Ascending aorta (tissue), 2 donors: ENCODE measurements at regions not wholly inside any gene's neighbourhood (a gene's known extent, or its start where the extent isn't known, plus 50 kb on each side); places are given as distances from the start of the nearest gene placed in this dataset.

ENCODE experiments used
- DNase-seq, 2 donors: peaks; one replicate each; pipeline ENCODE4 v3.0.0-alpha.2; 2019; ENCODE audit warnings: low spot score in 2 of 2
- H3K27ac ChIP-seq, 2 donors: fragments of 200-600 bp; sonication (generic); one replicate each; pipeline ENCODE4 v1.5.1; 2016 to 2017; ENCODE audit warnings: mild to moderate bottlenecking in 1 of 2
- H3K27me3 ChIP-seq: fragments of 200-600 bp; sonication (generic); one replicate; pipeline ENCODE4 v1.5.1; 2017
- H3K36me3 ChIP-seq, 2 donors: fragments of 200-600 bp; sonication (generic); one replicate each; pipeline ENCODE4 v1.5.1; 2016
- H3K4me1 ChIP-seq, 2 donors: fragments of 200-600 bp; sonication (generic); one replicate each; pipeline ENCODE4 v1.5.1; 2016 to 2017; ENCODE audit warnings: mild to moderate bottlenecking in 1 of 2
- H3K4me3 ChIP-seq, 2 donors: fragments of 200-600 bp; sonication (generic); one replicate each; pipeline ENCODE4 v1.5.1; 2016 to 2017; ENCODE audit warnings: mild to moderate bottlenecking in 1 of 2
- H3K9me3 ChIP-seq, 2 donors: fragments of 200-600 bp; sonication (generic); one replicate each; pipeline ENCODE4 v1.5.1; 2016
- CTCF ChIP-seq, 3 experiments: fragments of 200-600 bp in 2 of 3; fragments of 450-650 bp in 1 of 3; sonication (generic) in 2 of 3; IDR thresholded peaks; one replicate each; pipeline ENCODE4 v1.5.1; 2016 to 2019; ENCODE audit warnings: antibody characterized with exemption in 3 of 3, mild to moderate bottlenecking in 1 of 3, moderate library complexity in 1 of 3
- intact Hi-C: fragments of 100-400 bp; cut with DNase I; formaldehyde crosslinking; loops from one replicate; pipeline ENCODE4 v1.15.1; 2023

- H3K27ac ChIP-seq: no peak overlapping the region
- no peak for TF ChIP-seq CTCF (IDR thresholded peaks at IDR 0.05)
- intact Hi-C loops: no loop called here
- no peak overlapping the region for H3K4me3 ChIP-seq
- no peak for DNase-seq
- no peaks in the 10 kb centered on the region for H3K4me1 ChIP-seq
- H3K27me3 ChIP-seq: no peaks in the 10 kb centered on the region
- no peaks in the 10 kb centered on the region for H3K36me3 ChIP-seq
- no peaks in the 10 kb centered on the region for H3K9me3 ChIP-seq
These were observed 175.7 kb upstream of the ADAMTS9 start for GRCh38 chr3:64863226-64864212.

- intact Hi-C loops: no loop called here
- H3K27me3 ChIP-seq: no peaks in the 10 kb centered on the region
These were observed 173.9 kb upstream of the ADAMTS9 start for GRCh38 chr3:64861684-64862083.

GRCh38 chr3:64860536-64860870, 172.7 kb upstream of the ADAMTS9 start:
- Histone ChIP-seq H3K27me3 (no peaks in the 10 kb centered on the region), H3K9me3 (no peaks in the 10 kb centered on the region), H3K4me3 (no peak overlapping the region), H3K36me3 (no peaks in the 10 kb centered on the region), H3K27ac (no peak overlapping the region), H3K4me1 (no peaks in the 10 kb centered on the region)
- TF ChIP-seq CTCF (IDR thresholded peaks at IDR 0.05): no peak
- intact Hi-C loops: no loop called here
- no peak for DNase-seq

More at GRCh38 chr3:64861684-64862083, 173.9 kb upstream of the ADAMTS9 start:
- no peak for TF ChIP-seq CTCF (IDR thresholded peaks at IDR 0.05)
- no peak overlapping the region for H3K27ac ChIP-seq
- DNase-seq: no peak
- no peaks in the 10 kb centered on the region for H3K9me3 ChIP-seq
- no peaks in the 10 kb centered on the region for H3K36me3 ChIP-seq
- H3K4me1 ChIP-seq: no peaks in the 10 kb centered on the region
- H3K4me3 ChIP-seq: no peak overlapping the region

- no peaks in the 10 kb centered on the region for H3K27me3 ChIP-seq
- H3K9me3 ChIP-seq: no peaks in the 10 kb centered on the region
- no peak overlapping the region for H3K4me3 ChIP-seq
- intact Hi-C loops: no loop called here
- no peaks in the 10 kb centered on the region for H3K4me1 ChIP-seq
- no peaks in the 10 kb centered on the region for H3K36me3 ChIP-seq
- no peak for DNase-seq
- H3K27ac ChIP-seq: no peak overlapping the region
- TF ChIP-seq CTCF (IDR thresholded peaks at IDR 0.05): no peak
These were observed 172.1 kb upstream of the ADAMTS9 start for GRCh38 chr3:64859625-64860535.

- Histone ChIP-seq H3K4me3 (no peak overlapping the region), H3K36me3 (no peaks in the 10 kb centered on the region), H3K27ac (no peak overlapping the region), H3K4me1 (no peaks in the 10 kb centered on the region), H3K27me3 (no peaks in the 10 kb centered on the region), H3K9me3 (no peaks in the 10 kb centered on the region)
- intact Hi-C loops: no loop called here
- no peak for DNase-seq
- no peak for TF ChIP-seq CTCF (IDR thresholded peaks at IDR 0.05)
These were observed 169.2 kb upstream of the ADAMTS9 start for GRCh38 chr3:64856977-64857516.
